ENCODE measurements at regions not wholly inside any gene's neighbourhood (a gene's known extent, or its start where the extent isn't known, plus 50 kb on each side); places are given as distances from the start of the nearest gene placed in this dataset.

- TF ChIP-seq SIN3A (IDR thresholded peaks at IDR 0.05; ENCODE audit: borderline replicate concordance in 2 of 2, control insufficient read depth in 1 of 2, low read depth in 2 of 2, low read length in 2 of 2) (no peak), E2F1 (CRISPR knock-in tag; IDR thresholded peaks at IDR 0.05) (no peak), CUX1 (CRISPR knock-in tag; IDR thresholded peaks at IDR 0.05) (no peak), EZH2 (IDR thresholded peaks at IDR 0.05; ENCODE audit: borderline replicate concordance, low read depth, low read length) (no peak), POLR2AphosphoS5 (IDR thresholded peaks at IDR 0.05; ENCODE audit: control insufficient read depth, insufficient read depth, low read depth, low read length) (no peak), MYNN (IDR thresholded peaks at IDR 0.05) (no peak), MYNN (CRISPR knock-in tag; IDR thresholded peaks at IDR 0.05) (no peak)
Measured at GRCh38 chr9:86488794-86489193, 134.6 kb upstream of the TUT7 start.

All from K562 (cell line).